HepG2 (cell line): ENCODE measurements at regions not wholly inside any gene's neighbourhood (a gene's known extent, or its start where the extent isn't known, plus 50 kb on each side); places are given as distances from the start of the nearest gene placed in this dataset.

Source experiments
- CHD2 ChIP-seq: IDR thresholded peaks from 2 replicates; pipeline ENCODE4 v1.6.1; 2011; ENCODE audit warnings: low read depth, low read length, improper control_type of control experiment
- NFAT5 ChIP-seq: sonication (generic); formaldehyde crosslinking; IDR thresholded peaks from 2 replicates; pipeline ENCODE4 v1.4.0; 2020; ENCODE audit warnings: missing genetic modification reagents
- NR2F6 ChIP-seq, 2 experiments: IDR thresholded peaks; 2 replicates each; pipeline ENCODE4 v1.6.1; 2016; ENCODE audit warnings: antibody characterized with exemption in 1 of 2, mild to moderate bottlenecking in 1 of 2
- RFX5 ChIP-seq: IDR thresholded peaks from 2 replicates; pipeline ENCODE4 v1.6.1; 2011; ENCODE audit warnings: low read depth, low read length, improper control_type of control experiment
- TBL1XR1 ChIP-seq: fragments of 150-350 bp; IDR thresholded peaks from 2 replicates; pipeline ENCODE4 v1.6.1; 2014; ENCODE audit warnings: borderline replicate concordance, low read length; ENCODE audit not compliant: partially characterized antibody
- TGIF2 ChIP-seq: IDR thresholded peaks from 2 replicates; pipeline ENCODE4 v1.6.1; 2016; ENCODE audit warnings: control low read depth, missing compliant biosample characterization
- ZBTB7A ChIP-seq: sonication (generic); formaldehyde crosslinking; IDR thresholded peaks from 2 replicates; pipeline ENCODE4 v1.8.0; 2022; ENCODE audit warnings: mild to moderate bottlenecking, missing genetic modification reagents
- ZNF788 ChIP-seq: sonication (generic); formaldehyde crosslinking; IDR thresholded peaks from 2 replicates; pipeline ENCODE4 v1.5.0; 2020; ENCODE audit warnings: mild to moderate bottlenecking, missing genetic modification reagents, borderline replicate concordance
- TF ChIP-seq, protein P1 (sequence below): sonication (generic); formaldehyde crosslinking; IDR thresholded peaks from 2 replicates; pipeline ENCODE4 v1.5.0; 2020; ENCODE audit warnings: mild to moderate bottlenecking, missing genetic modification reagents, moderate library complexity
- TF ChIP-seq, protein P2 (sequence below): fragments of 450-650 bp; IDR thresholded peaks from 2 replicates; pipeline ENCODE4 v1.6.1; 2017; ENCODE audit warnings: mild to moderate bottlenecking
- TF ChIP-seq, protein P3 (sequence below): sonication (generic); formaldehyde crosslinking; IDR thresholded peaks from 2 replicates; pipeline ENCODE4 v1.9.0; 2021; ENCODE audit warnings: missing genetic modification reagents, borderline replicate concordance
- TF ChIP-seq, protein P4 (sequence below): sonication (generic); formaldehyde crosslinking; IDR thresholded peaks from 2 replicates; pipeline ENCODE4 v1.8.0; 2022; ENCODE audit warnings: missing genetic modification reagents, mild to moderate bottlenecking, moderate library complexity, borderline replicate concordance

DNA sequence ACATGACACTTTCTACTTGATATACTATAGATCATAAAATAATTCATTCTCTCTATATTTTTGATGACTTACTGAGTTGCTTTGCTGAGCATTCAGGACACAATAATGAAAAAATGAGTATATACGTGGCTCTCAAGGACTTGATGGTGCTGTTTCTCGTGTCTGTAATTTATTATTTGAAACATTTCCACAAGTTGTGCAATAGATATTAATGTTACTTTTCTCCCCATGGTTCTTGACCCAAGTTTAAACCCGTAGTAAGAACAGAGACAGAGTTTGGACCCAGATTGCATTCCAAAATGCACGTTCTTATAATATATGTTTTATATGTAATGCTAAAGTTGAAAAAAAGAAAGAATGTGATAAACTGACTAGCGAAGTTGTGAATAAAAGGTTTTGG lies 94.2 kb upstream of the FAM3C start:
- no peak for TF ChIP-seq ZBTB7A (CRISPR knock-in tag)
- TF ChIP-seq, protein P1, sequence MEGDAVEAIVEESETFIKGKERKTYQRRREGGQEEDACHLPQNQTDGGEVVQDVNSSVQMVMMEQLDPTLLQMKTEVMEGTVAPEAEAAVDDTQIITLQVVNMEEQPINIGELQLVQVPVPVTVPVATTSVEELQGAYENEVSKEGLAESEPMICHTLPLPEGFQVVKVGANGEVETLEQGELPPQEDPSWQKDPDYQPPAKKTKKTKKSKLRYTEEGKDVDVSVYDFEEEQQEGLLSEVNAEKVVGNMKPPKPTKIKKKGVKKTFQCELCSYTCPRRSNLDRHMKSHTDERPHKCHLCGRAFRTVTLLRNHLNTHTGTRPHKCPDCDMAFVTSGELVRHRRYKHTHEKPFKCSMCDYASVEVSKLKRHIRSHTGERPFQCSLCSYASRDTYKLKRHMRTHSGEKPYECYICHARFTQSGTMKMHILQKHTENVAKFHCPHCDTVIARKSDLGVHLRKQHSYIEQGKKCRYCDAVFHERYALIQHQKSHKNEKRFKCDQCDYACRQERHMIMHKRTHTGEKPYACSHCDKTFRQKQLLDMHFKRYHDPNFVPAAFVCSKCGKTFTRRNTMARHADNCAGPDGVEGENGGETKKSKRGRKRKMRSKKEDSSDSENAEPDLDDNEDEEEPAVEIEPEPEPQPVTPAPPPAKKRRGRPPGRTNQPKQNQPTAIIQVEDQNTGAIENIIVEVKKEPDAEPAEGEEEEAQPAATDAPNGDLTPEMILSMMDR (CRISPR knock-in tag): no peak
- TF ChIP-seq NR2F6 (IDR thresholded peaks at IDR 0.05): no peak
- TF ChIP-seq NR2F6 (CRISPR knock-in tag; IDR thresholded peaks at IDR 0.05): no peak
- TF ChIP-seq, protein P2, sequence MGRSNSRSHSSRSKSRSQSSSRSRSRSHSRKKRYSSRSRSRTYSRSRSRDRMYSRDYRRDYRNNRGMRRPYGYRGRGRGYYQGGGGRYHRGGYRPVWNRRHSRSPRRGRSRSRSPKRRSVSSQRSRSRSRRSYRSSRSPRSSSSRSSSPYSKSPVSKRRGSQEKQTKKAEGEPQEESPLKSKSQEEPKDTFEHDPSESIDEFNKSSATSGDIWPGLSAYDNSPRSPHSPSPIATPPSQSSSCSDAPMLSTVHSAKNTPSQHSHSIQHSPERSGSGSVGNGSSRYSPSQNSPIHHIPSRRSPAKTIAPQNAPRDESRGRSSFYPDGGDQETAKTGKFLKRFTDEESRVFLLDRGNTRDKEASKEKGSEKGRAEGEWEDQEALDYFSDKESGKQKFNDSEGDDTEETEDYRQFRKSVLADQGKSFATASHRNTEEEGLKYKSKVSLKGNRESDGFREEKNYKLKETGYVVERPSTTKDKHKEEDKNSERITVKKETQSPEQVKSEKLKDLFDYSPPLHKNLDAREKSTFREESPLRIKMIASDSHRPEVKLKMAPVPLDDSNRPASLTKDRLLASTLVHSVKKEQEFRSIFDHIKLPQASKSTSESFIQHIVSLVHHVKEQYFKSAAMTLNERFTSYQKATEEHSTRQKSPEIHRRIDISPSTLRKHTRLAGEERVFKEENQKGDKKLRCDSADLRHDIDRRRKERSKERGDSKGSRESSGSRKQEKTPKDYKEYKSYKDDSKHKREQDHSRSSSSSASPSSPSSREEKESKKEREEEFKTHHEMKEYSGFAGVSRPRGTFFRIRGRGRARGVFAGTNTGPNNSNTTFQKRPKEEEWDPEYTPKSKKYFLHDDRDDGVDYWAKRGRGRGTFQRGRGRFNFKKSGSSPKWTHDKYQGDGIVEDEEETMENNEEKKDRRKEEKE: no peak
- no peak for TF ChIP-seq TGIF2 (CRISPR knock-in tag)
- no peak for TF ChIP-seq RFX5
- TF ChIP-seq, protein P3, sequence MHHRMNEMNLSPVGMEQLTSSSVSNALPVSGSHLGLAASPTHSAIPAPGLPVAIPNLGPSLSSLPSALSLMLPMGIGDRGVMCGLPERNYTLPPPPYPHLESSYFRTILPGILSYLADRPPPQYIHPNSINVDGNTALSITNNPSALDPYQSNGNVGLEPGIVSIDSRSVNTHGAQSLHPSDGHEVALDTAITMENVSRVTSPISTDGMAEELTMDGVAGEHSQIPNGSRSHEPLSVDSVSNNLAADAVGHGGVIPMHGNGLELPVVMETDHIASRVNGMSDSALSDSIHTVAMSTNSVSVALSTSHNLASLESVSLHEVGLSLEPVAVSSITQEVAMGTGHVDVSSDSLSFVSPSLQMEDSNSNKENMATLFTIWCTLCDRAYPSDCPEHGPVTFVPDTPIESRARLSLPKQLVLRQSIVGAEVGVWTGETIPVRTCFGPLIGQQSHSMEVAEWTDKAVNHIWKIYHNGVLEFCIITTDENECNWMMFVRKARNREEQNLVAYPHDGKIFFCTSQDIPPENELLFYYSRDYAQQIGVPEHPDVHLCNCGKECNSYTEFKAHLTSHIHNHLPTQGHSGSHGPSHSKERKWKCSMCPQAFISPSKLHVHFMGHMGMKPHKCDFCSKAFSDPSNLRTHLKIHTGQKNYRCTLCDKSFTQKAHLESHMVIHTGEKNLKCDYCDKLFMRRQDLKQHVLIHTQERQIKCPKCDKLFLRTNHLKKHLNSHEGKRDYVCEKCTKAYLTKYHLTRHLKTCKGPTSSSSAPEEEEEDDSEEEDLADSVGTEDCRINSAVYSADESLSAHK (CRISPR knock-in tag): no peak
- TF ChIP-seq ZNF788 (CRISPR knock-in tag): no peak
- no peak for TF ChIP-seq CHD2
- no peak for TF ChIP-seq NFAT5
- TF ChIP-seq TBL1XR1: no peak
- TF ChIP-seq, protein P4, sequence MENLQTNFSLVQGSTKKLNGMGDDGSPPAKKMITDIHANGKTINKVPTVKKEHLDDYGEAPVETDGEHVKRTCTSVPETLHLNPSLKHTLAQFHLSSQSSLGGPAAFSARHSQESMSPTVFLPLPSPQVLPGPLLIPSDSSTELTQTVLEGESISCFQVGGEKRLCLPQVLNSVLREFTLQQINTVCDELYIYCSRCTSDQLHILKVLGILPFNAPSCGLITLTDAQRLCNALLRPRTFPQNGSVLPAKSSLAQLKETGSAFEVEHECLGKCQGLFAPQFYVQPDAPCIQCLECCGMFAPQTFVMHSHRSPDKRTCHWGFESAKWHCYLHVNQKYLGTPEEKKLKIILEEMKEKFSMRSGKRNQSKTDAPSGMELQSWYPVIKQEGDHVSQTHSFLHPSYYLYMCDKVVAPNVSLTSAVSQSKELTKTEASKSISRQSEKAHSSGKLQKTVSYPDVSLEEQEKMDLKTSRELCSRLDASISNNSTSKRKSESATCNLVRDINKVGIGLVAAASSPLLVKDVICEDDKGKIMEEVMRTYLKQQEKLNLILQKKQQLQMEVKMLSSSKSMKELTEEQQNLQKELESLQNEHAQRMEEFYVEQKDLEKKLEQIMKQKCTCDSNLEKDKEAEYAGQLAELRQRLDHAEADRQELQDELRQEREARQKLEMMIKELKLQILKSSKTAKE (CRISPR knock-in tag): no peak
